ENCODE measurements at regions not wholly inside any gene's neighbourhood (a gene's known extent, or its start where the extent isn't known, plus 50 kb on each side); places are given as distances from the start of the nearest gene placed in this dataset.
"Not testable (repeated sequence)": the region's sequence is repeated elsewhere in the genome, so short reads cannot be mapped to it uniquely, and the experiment has no call there.

- no peak for DNase-seq
Observed at GRCh38 chr22:47918276-47918921, 1155.9 kb downstream of the TBC1D22A start.

GRCh38 chr22:47914481-47915097 is 1152.1 kb downstream of the TBC1D22A start:
- no peak for DNase-seq

GRCh38 chr22:47902646-47903180 is 1140.3 kb downstream of the TBC1D22A start:
- DNase-seq: no peak

- DNase-seq: no peak
Observed at GRCh38 chr22:47901911-47902310, 1139.5 kb downstream of the TBC1D22A start.

GRCh38 chr22:47899894-47900293 is 1137.4 kb downstream of the TBC1D22A start:
- no peak for DNase-seq

GRCh38 chr22:47898946-47899345 is 1136.5 kb downstream of the TBC1D22A start:
- no peak for DNase-seq

GRCh38 chr22:47891609-47892008 is 1129.2 kb downstream of the TBC1D22A start:
- DNase-seq: no peak

- no peak for DNase-seq
Observed at GRCh38 chr22:47888817-47889216, 1126.4 kb downstream of the TBC1D22A start.

GRCh38 chr22:47884775-47885174 is 1122.3 kb downstream of the TBC1D22A start:
- no peak for DNase-seq

GRCh38 chr22:47884200-47884599 is 1121.8 kb downstream of the TBC1D22A start:
- DNase-seq: no peak

GRCh38 chr22:47883757-47884156 is 1121.3 kb downstream of the TBC1D22A start:
- DNase-seq: no peak

GRCh38 chr22:47879346-47879745 is 1116.9 kb downstream of the TBC1D22A start:
- no peak for DNase-seq

- DNase-seq: no peak
Observed at GRCh38 chr22:47878460-47878859, 1116.0 kb downstream of the TBC1D22A start.

- DNase-seq: no peak
Observed at GRCh38 chr22:47872761-47873535, 1110.5 kb downstream of the TBC1D22A start.

- DNase-seq: no peak
Observed at GRCh38 chr22:47865626-47866025, 1103.2 kb downstream of the TBC1D22A start.

GRCh38 chr22:47862394-47862793 is 1099.9 kb downstream of the TBC1D22A start:
- no peak for DNase-seq

- not testable (repeated sequence) for DNase-seq
Observed at GRCh38 chr22:47860907-47861306, 1098.5 kb downstream of the TBC1D22A start.

GRCh38 chr22:47859881-47860525 is 1097.6 kb downstream of the TBC1D22A start:
- DNase-seq: no peak

GRCh38 chr22:47858773-47859306 is 1096.4 kb downstream of the TBC1D22A start:
- no peak for DNase-seq

- DNase-seq: no peak
Observed at GRCh38 chr22:47854680-47855079, 1092.2 kb downstream of the TBC1D22A start.

GRCh38 chr22:47854251-47854650 is 1091.8 kb downstream of the TBC1D22A start:
- no peak for DNase-seq

- DNase-seq: no peak
Observed at GRCh38 chr22:47853750-47854149, 1091.3 kb downstream of the TBC1D22A start.

- DNase-seq: no peak
Observed at GRCh38 chr22:47851586-47851985, 1089.1 kb downstream of the TBC1D22A start.

All from NCI-H345 (cell line).